GM12874 (cell line): ENCODE measurements at regions not wholly inside any gene's neighbourhood (a gene's known extent, or its start where the extent isn't known, plus 50 kb on each side); places are given as distances from the start of the nearest gene placed in this dataset.

Experiments used
- TF ChIP-seq, protein P1 (sequence below): IDR thresholded peaks from 2 replicates; pipeline ENCODE4 v1.5.1; 2011; ENCODE audit warnings: low read depth, mild to moderate bottlenecking, control low read depth, low read length, moderate library complexity; ENCODE audit not compliant: insufficient read depth

- TF ChIP-seq, protein P1, sequence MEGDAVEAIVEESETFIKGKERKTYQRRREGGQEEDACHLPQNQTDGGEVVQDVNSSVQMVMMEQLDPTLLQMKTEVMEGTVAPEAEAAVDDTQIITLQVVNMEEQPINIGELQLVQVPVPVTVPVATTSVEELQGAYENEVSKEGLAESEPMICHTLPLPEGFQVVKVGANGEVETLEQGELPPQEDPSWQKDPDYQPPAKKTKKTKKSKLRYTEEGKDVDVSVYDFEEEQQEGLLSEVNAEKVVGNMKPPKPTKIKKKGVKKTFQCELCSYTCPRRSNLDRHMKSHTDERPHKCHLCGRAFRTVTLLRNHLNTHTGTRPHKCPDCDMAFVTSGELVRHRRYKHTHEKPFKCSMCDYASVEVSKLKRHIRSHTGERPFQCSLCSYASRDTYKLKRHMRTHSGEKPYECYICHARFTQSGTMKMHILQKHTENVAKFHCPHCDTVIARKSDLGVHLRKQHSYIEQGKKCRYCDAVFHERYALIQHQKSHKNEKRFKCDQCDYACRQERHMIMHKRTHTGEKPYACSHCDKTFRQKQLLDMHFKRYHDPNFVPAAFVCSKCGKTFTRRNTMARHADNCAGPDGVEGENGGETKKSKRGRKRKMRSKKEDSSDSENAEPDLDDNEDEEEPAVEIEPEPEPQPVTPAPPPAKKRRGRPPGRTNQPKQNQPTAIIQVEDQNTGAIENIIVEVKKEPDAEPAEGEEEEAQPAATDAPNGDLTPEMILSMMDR: no peak
Observed at GRCh38 chr5:158123595-158123994, 264.6 kb upstream of the CLINT1 start.

DNA sequence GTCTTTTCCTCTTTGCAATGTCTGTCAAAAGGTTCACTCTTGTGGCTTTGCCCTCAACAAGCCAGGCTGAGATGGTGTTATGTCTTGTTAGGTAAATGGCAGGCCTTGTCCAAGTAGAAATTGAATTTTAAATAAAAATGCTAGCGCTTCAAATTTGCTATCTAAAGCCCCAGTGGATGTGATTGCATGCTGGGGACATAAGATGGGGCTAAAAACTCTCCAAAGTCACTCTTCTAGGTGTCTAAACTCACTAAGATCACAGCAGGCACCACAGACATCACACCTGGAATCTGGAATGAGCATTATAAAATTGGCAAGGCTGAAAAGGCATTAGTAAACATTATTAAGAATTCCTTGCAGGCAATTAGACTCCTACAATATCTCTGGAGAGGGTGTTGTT, 262.7 kb upstream of the CLINT1 start:
- TF ChIP-seq, protein P1: no peak

DNA sequence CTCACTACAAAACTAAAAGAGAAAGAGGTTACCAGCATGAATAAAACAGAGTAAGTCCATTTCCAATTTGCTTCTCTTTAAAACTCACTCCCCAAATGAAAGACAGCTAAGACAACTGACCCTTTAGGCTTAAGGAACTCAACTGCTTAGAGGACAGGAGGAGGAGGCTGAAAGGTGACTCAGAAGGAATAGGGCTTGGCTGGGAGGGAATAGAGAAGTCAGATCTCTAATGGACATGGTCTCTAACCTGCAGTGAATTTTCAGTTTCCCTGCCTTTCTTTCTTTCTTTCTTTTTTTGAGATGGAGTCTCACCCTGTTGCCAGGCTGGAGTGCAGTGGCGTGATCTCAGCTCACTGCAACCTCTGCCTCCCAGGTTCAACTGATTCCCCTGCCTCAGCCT, 261.8 kb upstream of the CLINT1 start:
- TF ChIP-seq, protein P1: no peak

GRCh38 chr5:158119961-158120723, 261.2 kb upstream of the CLINT1 start:
- TF ChIP-seq, protein P1: no peak

DNA sequence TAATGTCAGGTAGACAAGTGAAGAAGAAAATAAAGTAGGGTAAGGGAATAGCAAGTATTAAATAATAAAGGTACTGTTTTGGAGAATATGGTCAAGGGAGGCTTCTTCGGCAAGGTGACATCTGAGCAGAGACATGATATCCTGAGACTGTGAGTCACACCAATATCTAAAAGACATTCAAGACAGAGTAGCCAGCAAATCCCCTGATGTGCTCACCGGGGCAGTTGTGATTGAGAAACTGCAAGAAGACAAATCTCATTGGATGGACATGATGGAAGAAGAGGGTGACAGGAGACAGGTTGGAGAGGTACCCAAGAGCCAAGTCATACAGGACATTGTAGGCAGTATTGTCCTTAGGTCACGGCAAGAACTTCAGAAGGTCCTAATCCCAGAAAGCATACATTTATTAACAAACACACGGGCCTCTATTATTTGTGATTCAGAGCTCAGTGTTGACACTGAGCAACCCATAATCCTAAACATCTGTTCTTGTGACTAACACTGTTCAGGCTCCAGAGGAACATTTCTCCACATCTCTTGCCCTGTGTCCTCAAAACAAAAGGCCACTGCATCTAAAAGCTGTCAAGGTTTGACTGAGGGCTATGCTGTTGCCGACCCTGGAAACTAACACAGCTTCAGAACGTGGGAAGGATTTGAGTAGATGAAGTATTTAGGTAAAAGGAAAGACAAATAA, 258.7 kb upstream of the CLINT1 start:
- TF ChIP-seq, protein P1: no peak

DNA sequence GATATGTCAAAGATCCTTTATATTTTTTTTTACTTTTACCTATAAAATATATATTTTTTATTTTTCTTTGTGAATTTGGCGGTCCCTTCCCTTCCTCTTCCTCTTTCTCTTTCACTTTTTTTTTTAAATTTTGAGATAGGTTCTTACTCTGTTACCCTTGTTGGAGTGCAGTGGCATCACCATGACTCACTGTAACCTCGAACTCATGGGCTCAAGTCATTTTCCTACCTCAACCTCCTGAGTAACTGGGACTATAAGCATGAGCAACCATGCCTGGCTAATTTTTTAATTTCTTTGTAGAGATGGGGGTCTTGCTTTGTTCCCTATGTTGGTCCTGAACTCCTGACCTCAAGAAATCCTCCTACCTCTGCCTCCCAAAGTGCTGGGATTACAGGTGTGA, 258.0 kb upstream of the CLINT1 start:
- TF ChIP-seq, protein P1: no peak

GRCh38 chr5:158115468-158115867, 256.5 kb upstream of the CLINT1 start:
- TF ChIP-seq, protein P1: no peak
